ENCODE measurements at regions not wholly inside any gene's neighbourhood (a gene's known extent, or its start where the extent isn't known, plus 50 kb on each side); places are given as distances from the start of the nearest gene placed in this dataset.
"Not testable (repeated sequence)": the region's sequence is repeated elsewhere in the genome, so short reads cannot be mapped to it uniquely, and the experiment has no call there.

GRCh38 chr2:145751629-145752028 is 1231.7 kb upstream of the ZEB2 start:
- H3K4me3 ChIP-seq (replicated peaks; ENCODE audit: low read depth, low read length): no peak overlapping the region
- TF ChIP-seq CTCF (IDR thresholded peaks at IDR 0.05; ENCODE audit: low read depth, low read length, missing control alignments): no peak
- no peak for DNase-seq (ENCODE audit: extremely low read depth, low read depth)

GRCh38 chr2:145751155-145751554 is 1231.2 kb upstream of the ZEB2 start:
- DNase-seq (ENCODE audit: extremely low read depth, low read depth): no peak
- H3K4me3 ChIP-seq (replicated peaks; ENCODE audit: low read depth, low read length): no peak overlapping the region
- no peak for TF ChIP-seq CTCF (IDR thresholded peaks at IDR 0.05; ENCODE audit: low read depth, low read length, missing control alignments)

GRCh38 chr2:145750612-145751011 is 1230.7 kb upstream of the ZEB2 start:
- no peak overlapping the region for H3K4me3 ChIP-seq (replicated peaks; ENCODE audit: low read depth, low read length)
- no peak for TF ChIP-seq CTCF (IDR thresholded peaks at IDR 0.05; ENCODE audit: low read depth, low read length, missing control alignments)
- DNase-seq (ENCODE audit: extremely low read depth, low read depth): no peak

- no peak overlapping the region for H3K4me3 ChIP-seq (replicated peaks; ENCODE audit: low read depth, low read length)
- no peak for DNase-seq (ENCODE audit: extremely low read depth, low read depth)
- no peak for TF ChIP-seq CTCF (IDR thresholded peaks at IDR 0.05; ENCODE audit: low read depth, low read length, missing control alignments)
These were observed 1230.2 kb upstream of the ZEB2 start for GRCh38 chr2:145750144-145750543.

- DNase-seq (ENCODE audit: extremely low read depth, low read depth): no peak
- no peak overlapping the region for H3K4me3 ChIP-seq (replicated peaks; ENCODE audit: low read depth, low read length)
- no peak for TF ChIP-seq CTCF (IDR thresholded peaks at IDR 0.05; ENCODE audit: low read depth, low read length, missing control alignments)
These were observed 1229.6 kb upstream of the ZEB2 start for GRCh38 chr2:145749556-145749955.

- no peak for TF ChIP-seq CTCF (IDR thresholded peaks at IDR 0.05; ENCODE audit: low read depth, low read length, missing control alignments)
- no peak for DNase-seq (ENCODE audit: extremely low read depth, low read depth)
These were observed 1229.0 kb upstream of the ZEB2 start for GRCh38 chr2:145748927-145749326.

GRCh38 chr2:145747715-145748114 is 1227.8 kb upstream of the ZEB2 start:
- H3K4me3 ChIP-seq (replicated peaks; ENCODE audit: low read depth, low read length): no peak overlapping the region
- no peak for TF ChIP-seq CTCF (IDR thresholded peaks at IDR 0.05; ENCODE audit: low read depth, low read length, missing control alignments)
- no peak for DNase-seq (ENCODE audit: extremely low read depth, low read depth)

More at GRCh38 chr2:145748927-145749326, 1229.0 kb upstream of the ZEB2 start:
- no peak overlapping the region for H3K4me3 ChIP-seq (replicated peaks; ENCODE audit: low read depth, low read length)

GRCh38 chr2:145745387-145745721 is 1225.4 kb upstream of the ZEB2 start:
- H3K4me3 ChIP-seq (replicated peaks; ENCODE audit: low read depth, low read length); DNase-seq (ENCODE audit: extremely low read depth, low read depth): not testable (repeated sequence)

Measured in HFF-Myc (cell line).